ENCODE measurements at regions not wholly inside any gene's neighbourhood (a gene's known extent, or its start where the extent isn't known, plus 50 kb on each side); places are given as distances from the start of the nearest gene placed in this dataset.
"Not testable (repeated sequence)": the region's sequence is repeated elsewhere in the genome, so short reads cannot be mapped to it uniquely, and the experiment has no call there.

DNA sequence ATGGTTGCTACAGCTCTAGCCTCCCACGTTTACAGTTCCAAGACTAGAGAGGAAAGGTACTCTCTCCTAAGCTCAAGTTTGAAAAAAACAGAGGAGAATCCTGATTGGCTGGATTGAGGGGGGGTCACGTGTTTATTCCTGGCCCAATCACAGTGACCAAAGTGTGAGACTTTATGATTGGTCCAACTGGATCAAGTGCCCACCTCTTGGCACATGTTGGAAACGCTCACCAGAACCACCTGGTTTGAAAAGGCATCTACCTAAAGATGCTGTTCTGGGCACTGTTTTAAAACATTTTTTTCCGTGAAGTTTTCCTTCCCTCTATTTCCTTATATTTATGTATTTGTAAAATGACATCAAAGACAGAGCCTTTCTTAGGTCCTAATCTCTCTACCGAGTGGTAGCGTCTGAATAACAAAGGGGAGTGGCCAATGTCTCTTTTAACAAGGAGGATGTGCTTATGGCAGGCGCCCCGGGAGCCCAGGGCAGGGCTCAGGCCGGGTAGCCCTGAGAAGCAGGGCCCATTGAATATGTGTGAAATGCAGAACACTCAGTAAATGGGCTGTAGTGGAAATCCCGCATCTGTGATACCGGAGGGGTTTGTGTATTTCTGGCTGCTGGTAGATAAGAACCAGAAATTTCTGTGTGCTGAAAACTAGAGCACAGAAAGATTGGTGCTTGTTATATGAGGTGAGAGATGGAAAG is 146.2 kb downstream of the ATP23 start:
- no peak overlapping the region for H3K4me3 Mint-ChIP-seq
- ATAC-seq (no peak), DNase-seq (no peak)
- H3K9me3 Mint-ChIP-seq = no peaks in the 10 kb centered on the region
- H3K36me3 Mint-ChIP-seq (ENCODE audit: insufficient read depth) = no peaks in the 10 kb centered on the region
- H3K4me1 Mint-ChIP-seq (ENCODE audit: low read depth) = no peaks in the 10 kb centered on the region
- H3K27me3 Mint-ChIP-seq (ENCODE audit: low read depth) = peaks cover 24% of the 10 kb centered on the region

DNA sequence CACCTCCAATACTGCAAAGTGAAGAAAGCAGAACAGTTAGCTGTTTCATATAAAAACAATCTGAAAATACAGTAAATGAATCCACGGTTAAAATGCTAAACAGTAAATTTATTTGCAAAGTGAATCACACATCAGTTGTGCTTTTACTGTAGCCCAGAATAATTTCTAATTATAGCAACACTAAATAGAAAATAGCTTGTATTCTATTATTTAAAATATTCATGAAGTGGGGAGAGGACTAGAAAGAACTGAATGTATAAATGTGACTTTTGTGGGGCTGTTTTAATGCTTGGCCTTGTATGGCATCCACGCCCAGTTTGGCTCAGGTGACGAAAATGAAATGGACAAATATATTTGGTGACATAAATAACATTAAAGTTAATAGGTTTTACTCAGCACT is 148.2 kb downstream of the ATP23 start:
- no peaks in the 10 kb centered on the region for H3K4me1 Mint-ChIP-seq (ENCODE audit: low read depth)
- no peak for ATAC-seq
- DNase-seq = no peak
- H3K4me3 Mint-ChIP-seq = no peak overlapping the region
- peaks cover 19% of the 10 kb centered on the region for H3K27me3 Mint-ChIP-seq (ENCODE audit: low read depth)
- no peaks in the 10 kb centered on the region for H3K36me3 Mint-ChIP-seq (ENCODE audit: insufficient read depth)
- no peaks in the 10 kb centered on the region for H3K9me3 Mint-ChIP-seq

DNA sequence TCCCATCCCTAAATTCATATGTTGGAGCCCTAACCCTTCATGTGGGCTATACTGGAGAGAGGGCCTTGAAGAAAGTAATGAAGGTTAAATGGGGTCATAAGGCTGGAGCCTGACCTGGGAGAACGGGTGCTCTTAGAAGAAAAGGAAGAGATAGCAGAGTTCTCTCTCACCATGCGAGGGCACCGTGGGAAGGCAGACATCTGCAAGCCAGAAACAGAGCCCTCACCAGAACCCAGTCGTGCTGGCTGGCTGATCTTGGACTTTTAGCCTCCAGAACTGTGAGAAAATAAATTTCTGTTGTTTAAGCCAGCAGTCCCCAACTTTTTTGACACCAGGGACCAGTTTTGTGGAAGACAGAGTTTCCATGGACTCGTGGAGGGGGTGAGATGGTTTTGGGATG is 149.3 kb downstream of the ATP23 start:
- Mint-ChIP-seq H3K9me3 (no peaks in the 10 kb centered on the region), H3K4me1 (ENCODE audit: low read depth) (no peaks in the 10 kb centered on the region), H3K36me3 (ENCODE audit: insufficient read depth) (no peaks in the 10 kb centered on the region), H3K4me3 (no peak overlapping the region), H3K27me3 (ENCODE audit: low read depth) (peaks cover 16% of the 10 kb centered on the region)
- DNase-seq (no peak), ATAC-seq (no peak)

DNA sequence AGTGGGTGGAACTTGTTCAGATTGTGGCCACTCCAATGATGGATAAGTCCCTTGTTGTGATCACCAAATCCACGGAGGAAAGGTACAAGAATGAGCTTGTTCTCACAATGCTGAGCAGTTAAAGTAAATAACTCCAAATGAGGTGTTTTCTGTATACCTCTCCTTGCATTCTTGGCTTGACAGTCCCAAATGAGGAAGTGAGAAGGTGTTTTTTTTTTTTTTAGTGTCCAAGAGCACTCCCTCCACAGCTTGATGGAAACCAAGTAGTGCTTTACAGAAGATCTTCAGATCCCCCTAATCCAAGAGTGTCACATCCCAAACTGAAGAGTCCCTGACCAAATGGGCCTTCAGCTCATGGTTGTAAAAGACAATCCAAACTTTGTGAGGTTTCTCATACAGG is 153.6 kb downstream of the ATP23 start:
- no peak for ATAC-seq
- Mint-ChIP-seq H3K4me1 (ENCODE audit: low read depth) (no peaks in the 10 kb centered on the region), H3K9me3 (no peaks in the 10 kb centered on the region), H3K36me3 (ENCODE audit: insufficient read depth) (no peaks in the 10 kb centered on the region), H3K4me3 (no peak overlapping the region), H3K27me3 (ENCODE audit: low read depth) (no peaks in the 10 kb centered on the region)
- DNase-seq = no peak

DNA sequence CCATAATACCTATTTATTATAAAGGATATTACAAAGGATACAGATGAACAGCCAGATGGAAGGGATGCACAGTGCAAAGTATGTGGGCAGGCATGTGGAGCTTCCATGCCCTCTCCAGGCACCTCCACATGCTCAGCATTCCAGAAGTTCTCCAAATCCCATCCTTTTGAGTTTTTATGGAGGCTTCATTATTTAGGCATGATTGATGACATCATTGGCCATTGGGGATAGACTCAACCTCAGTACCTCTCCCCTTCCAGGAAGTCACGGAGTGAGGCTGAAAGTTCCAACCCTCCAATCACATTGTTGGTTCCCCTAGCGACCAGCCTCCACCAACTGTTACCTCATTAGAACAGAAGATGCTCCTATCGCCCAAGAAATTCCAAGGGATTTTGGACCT is 156.4 kb downstream of the ATP23 start:
- Mint-ChIP-seq H3K27me3 (ENCODE audit: low read depth) (peaks cover 4% of the 10 kb centered on the region), H3K36me3 (ENCODE audit: insufficient read depth) (no peaks in the 10 kb centered on the region)
- ATAC-seq = no peak

DNA sequence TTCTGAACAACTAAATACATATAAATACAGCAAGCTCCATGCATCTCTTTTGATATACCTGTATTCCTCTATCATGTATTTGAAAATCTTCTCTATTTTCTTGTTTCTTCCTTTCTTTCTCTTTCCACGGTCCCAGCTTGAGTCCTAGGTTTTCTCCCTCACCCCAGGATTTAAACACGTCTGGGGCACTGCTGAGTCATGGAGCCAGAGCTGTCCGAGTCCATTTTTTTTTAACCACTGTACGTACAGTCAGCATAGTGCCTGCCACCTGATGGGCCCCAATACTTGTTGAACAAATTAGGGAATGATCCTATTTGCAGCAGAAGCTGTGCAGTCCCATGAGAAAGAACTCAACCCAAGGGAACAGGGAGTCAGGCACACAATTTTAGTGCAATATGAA is 158.1 kb downstream of the ATP23 start:
- Mint-ChIP-seq H3K9me3 (peaks cover 4% of the 10 kb centered on the region), H3K36me3 (ENCODE audit: insufficient read depth) (no peaks in the 10 kb centered on the region), H3K4me1 (ENCODE audit: low read depth) (no peaks in the 10 kb centered on the region), H3K4me3 (no peak overlapping the region), H3K27me3 (ENCODE audit: low read depth) (peaks cover 4% of the 10 kb centered on the region)
- DNase-seq = no peak
- no peak for ATAC-seq

More for the DNA sequence above, 156.4 kb downstream of the ATP23 start:
- Mint-ChIP-seq H3K4me1 (ENCODE audit: low read depth) (no peaks in the 10 kb centered on the region), H3K4me3 (no peak overlapping the region), H3K9me3 (peaks cover 4% of the 10 kb centered on the region)
- DNase-seq = no peak

DNA sequence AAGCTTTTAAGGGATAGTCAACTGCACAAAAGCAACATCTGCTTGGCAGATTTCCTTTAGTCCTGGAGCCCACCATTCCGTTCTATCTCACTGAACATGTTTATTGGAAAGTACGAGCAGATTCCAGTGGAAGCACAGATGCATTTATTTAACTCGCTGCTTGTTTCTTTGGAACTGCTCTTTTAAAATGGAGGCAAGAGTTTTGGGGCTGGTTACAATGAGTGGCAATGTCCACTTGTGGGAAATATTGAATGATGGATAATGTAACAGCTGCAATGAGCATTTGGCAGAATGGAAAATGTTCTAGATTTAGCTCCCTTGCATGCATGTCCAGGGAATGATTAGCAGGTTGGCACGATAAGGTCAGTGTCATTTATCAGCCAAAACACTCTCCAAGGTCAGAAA is 163.0 kb downstream of the ATP23 start:
- DNase-seq = no peak
- Mint-ChIP-seq H3K9me3 (peaks cover 4% of the 10 kb centered on the region), H3K4me1 (ENCODE audit: low read depth) (no peaks in the 10 kb centered on the region), H3K36me3 (ENCODE audit: insufficient read depth) (no peaks in the 10 kb centered on the region), H3K27me3 (ENCODE audit: low read depth) (peaks cover 4% of the 10 kb centered on the region), H3K4me3 (no peak overlapping the region)
- ATAC-seq = no peak

DNA sequence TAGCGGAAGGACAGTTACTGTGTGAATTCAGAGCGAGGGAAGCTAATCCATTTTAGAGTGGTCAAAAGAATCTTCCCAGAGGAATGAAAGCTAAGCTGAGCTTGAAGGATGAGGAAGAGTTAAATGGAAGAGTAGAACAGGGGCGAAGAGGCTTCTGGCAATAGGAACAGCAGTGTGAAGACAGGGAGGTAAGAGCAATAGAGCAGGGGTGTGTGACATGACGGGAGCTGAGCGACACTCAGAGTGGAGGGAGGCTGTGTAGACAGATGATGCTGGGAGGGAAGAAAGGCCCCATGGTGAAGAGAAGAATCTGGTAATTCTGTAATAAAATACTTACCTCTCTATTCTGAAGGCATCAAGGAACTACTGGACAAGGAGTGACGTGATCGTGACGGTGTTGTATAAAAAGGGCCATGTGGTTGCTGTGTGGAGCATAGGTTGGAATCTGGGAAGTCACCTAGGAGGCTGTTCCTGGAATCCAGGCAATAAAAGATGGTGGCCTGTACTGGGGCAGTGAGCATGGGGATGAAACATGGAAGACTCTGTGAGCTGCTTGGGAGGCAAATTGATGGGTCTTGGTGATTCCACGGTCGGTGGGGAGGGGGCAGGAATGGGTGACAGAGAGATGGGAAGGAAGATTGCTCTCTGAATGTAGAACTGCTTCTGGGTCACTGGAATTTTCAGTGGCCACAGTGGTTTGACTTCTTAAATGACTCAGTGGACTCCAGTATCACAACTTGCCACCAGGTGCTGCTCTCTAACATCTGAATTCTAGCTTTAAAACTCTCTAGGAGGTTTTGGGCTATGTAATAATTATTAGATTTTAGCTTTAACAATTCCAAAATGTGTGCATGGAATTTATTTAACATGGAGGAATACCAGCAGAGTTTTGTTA is 164.1 kb downstream of the ATP23 start:
- no peak for DNase-seq
- H3K36me3 Mint-ChIP-seq (ENCODE audit: insufficient read depth) = no peaks in the 10 kb centered on the region
- peaks cover 4% of the 10 kb centered on the region for H3K9me3 Mint-ChIP-seq
- H3K27me3 Mint-ChIP-seq (ENCODE audit: low read depth) = peaks cover 4% of the 10 kb centered on the region
- no peak for ATAC-seq
- H3K4me1 Mint-ChIP-seq (ENCODE audit: low read depth) = no peaks in the 10 kb centered on the region
- H3K4me3 Mint-ChIP-seq = no peak overlapping the region

DNA sequence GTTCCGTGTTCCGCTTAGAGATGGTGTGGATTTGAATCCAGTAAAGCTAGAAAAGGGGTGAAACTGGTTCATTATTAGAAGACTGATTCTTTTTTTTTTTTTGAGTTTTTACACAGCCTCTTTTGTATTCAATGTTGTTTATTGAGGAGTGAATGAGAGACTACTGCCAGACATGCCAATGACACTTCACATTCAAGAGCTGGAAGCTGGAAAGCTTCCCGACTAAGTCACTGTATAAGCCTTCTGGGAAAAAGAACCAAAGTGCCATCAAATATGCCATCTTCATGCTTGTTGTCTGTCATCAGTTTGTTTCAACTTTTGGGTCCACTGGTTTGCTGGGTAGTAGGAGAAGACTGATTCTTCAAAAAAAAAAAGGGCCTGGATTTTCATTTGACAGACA is 164.8 kb downstream of the ATP23 start:
- Mint-ChIP-seq H3K4me1 (ENCODE audit: low read depth) (no peaks in the 10 kb centered on the region), H3K27me3 (ENCODE audit: low read depth) (peaks cover 4% of the 10 kb centered on the region), H3K9me3 (peaks cover 4% of the 10 kb centered on the region), H3K36me3 (ENCODE audit: insufficient read depth) (no peaks in the 10 kb centered on the region), H3K4me3 (no peak overlapping the region)
- ATAC-seq = no peak
- DNase-seq = no peak

DNA sequence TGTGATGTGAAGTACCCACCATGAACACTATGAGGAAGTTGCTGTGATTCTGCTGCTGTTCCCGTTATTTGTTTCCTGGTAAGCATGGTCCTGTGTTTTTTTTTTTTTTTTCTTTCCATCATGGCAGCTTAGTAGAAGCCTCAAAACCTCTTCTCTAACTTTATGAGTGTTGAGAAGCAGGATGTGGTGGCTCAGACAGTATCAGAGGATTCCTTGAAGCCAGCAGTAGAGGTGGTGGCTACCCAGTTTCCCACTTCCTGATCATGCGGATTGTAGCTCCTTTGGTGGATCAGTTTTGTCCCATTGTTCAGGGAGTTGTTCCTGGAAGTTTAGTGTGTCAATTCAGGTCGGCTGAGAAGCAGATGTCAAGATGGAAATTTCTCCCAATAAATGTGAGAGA is 175.8 kb downstream of the ATP23 start:
- Mint-ChIP-seq H3K36me3 (ENCODE audit: insufficient read depth) (no peaks in the 10 kb centered on the region), H3K27me3 (ENCODE audit: low read depth) (peaks cover 11% of the 10 kb centered on the region), H3K9me3 (no peaks in the 10 kb centered on the region)

DNA sequence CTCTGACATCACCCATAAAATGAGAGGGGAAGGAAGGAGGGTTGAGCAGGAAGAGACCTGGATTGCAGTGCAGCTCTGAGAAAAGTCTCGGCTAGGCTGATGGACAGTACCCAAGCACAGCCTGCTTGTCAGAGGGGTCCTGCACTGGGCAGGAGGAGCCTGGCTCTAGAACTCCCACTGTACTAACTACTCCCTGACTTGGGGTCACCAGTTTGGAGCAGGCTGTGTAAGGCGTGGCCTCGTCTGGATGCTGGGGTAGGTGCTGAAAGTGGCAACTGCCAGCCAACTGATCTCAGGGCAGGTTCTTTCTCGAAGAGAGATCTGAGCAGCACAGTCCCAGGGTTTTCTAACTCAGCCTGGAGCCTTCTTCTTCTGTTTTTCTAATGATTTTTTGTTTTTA is 176.3 kb downstream of the ATP23 start:
- Mint-ChIP-seq H3K4me1 (ENCODE audit: low read depth) (no peaks in the 10 kb centered on the region), H3K4me3 (no peak overlapping the region), H3K9me3 (no peaks in the 10 kb centered on the region), H3K27me3 (ENCODE audit: low read depth) (peaks cover 12% of the 10 kb centered on the region), H3K36me3 (ENCODE audit: insufficient read depth) (no peaks in the 10 kb centered on the region)
- ATAC-seq = no peak
- no peak for DNase-seq

More for the DNA sequence above, 175.8 kb downstream of the ATP23 start:
- no peak for DNase-seq
- Mint-ChIP-seq H3K4me1 (ENCODE audit: low read depth) (no peaks in the 10 kb centered on the region), H3K4me3 (no peak overlapping the region)
- no peak for ATAC-seq

DNA sequence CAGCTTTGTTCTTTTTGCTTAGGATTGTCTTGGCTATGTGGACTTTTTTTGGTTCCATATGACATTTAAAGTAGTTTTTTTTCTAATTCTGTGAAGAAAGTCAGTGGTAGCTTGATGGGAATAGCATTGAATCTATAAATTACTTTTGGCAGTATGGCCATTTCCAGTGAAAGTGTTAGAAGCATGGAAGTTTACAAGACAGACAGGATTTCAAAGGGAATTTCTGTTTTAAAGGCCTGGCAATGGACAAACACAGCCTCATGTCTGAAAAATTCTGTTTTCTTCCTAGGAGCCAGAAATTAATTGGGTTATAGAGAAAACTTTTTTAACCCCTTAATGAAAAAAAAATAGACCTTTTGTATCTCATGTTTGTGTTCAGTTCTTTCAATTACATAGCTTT is 184.4 kb downstream of the ATP23 start:
- not testable (repeated sequence) for DNase-seq; H3K4me1 Mint-ChIP-seq (ENCODE audit: low read depth); H3K9me3 Mint-ChIP-seq; ATAC-seq; H3K4me3 Mint-ChIP-seq; H3K36me3 Mint-ChIP-seq (ENCODE audit: insufficient read depth); H3K27me3 Mint-ChIP-seq (ENCODE audit: low read depth)

DNA sequence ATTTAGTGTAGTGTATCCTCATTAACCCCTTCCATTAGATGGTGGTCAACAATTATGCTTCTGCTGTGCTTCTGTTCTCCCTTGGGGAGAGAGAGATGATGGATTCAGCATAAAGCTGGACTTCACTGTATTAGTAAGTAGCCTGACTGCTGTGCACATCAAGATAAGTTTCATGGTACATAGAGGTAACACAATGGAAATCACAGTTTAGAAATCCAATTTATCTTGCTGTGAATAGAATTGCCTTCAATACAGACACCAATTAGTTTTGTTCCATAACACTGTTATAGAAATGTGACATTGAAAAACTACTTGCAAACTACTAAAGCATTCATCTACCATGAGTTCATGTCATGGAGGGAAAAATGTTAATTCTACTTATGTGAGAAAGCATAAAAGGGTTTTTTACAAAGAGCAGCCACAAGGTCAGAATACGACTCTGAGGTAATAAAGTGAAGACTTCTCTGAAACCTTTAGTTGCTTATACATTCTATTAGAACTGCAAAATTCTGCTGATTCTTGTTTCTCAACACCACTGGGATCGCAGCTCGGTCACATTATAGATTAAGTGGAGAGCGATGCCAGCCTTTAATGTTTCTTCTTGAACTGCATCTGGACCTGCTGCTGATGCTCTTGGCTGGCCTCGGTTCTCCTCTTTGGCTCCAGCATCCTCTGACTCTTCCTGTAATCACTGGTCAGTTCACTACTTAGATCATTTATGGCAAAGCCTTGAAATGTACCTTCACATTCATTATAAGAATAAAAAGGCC is 190.8 kb downstream of the ATP23 start:
- no peaks in the 10 kb centered on the region for H3K36me3 Mint-ChIP-seq (ENCODE audit: insufficient read depth)
- H3K9me3 Mint-ChIP-seq = peaks cover 3% of the 10 kb centered on the region
- no peaks in the 10 kb centered on the region for H3K4me1 Mint-ChIP-seq (ENCODE audit: low read depth)
- DNase-seq = no peak
- peaks cover 6% of the 10 kb centered on the region for H3K27me3 Mint-ChIP-seq (ENCODE audit: low read depth)
- ATAC-seq = no peak
- no peak overlapping the region for H3K4me3 Mint-ChIP-seq

DNA sequence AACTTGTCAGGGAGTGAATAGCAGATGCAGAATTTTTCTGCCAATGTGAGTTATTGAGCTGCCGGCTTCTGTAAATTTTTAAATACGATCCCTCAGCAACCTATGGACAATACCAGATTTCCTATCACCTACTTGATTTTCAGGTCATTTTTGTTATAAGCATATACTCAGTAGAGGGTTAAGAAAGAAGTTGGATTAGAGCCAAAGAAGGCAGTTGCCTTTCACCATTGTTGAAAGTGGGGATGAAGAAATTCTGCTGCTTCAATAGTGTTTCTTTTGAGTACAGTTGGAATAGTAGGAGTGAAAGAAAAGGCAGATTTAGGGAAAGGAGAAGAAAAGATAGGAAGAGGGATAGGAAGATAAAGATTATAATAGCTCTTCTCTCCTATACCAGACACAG is 197.1 kb downstream of the ATP23 start:
- DNase-seq (no peak), ATAC-seq (no peak)
- H3K4me3 Mint-ChIP-seq = no peak overlapping the region
- peaks cover 7% of the 10 kb centered on the region for H3K27me3 Mint-ChIP-seq (ENCODE audit: low read depth)
- no peaks in the 10 kb centered on the region for H3K9me3 Mint-ChIP-seq
- H3K36me3 Mint-ChIP-seq (ENCODE audit: insufficient read depth) = no peaks in the 10 kb centered on the region
- no peaks in the 10 kb centered on the region for H3K4me1 Mint-ChIP-seq (ENCODE audit: low read depth)

Measured in activated T-cell treated with anti-CD3 and anti-CD28 coated beads, Interleukin-2, amount 50 U/mL, for 4 hours (primary cell).